IMR-90 (cell line): ENCODE measurements at regions not wholly inside any gene's neighbourhood (a gene's known extent, or its start where the extent isn't known, plus 50 kb on each side); places are given as distances from the start of the nearest gene placed in this dataset.

Experiments used
- ATAC-seq: fragments of 200-7000 bp; cut with Tn5 transposase; 2 replicates; pipeline ENCODE4 v1.9.1; 2020; ENCODE audit warnings: low read depth, mild to moderate bottlenecking, moderate library complexity
- BruUV-seq: library from RNA; stranded (reverse); fragments of 400-500 nt; replicated peaks from 2 replicates; lab custom pipeline; 2021; lab: Mats Ljungman, UMichigan
- CTCF ChIA-PET: fragments of 300-600 bp; formaldehyde crosslinking; extraction: SDS; loops from one replicate; lab custom pipeline; 2021; ENCODE audit warnings: antibody characterized with exemption; lab: Yijun Ruan, JAX
- POLR2A ChIA-PET: fragments of 300-600 bp; sonication (Branson Sonifier 250); formaldehyde crosslinking; loops from one replicate; lab custom pipeline; 2022; ENCODE audit warnings: antibody characterized with exemption; ENCODE audit not compliant: unreplicated experiment; lab: Charles Lee
- DNase-seq: peaks from one replicate; pipeline ENCODE4 v3.0.0; 2013
- H2AFZ ChIP-seq: replicated peaks from 2 replicates; pipeline ENCODE3; 2013; ENCODE audit warnings: low read length, mild to moderate bottlenecking; ENCODE audit not compliant: poor library complexity
- H2AK5ac ChIP-seq: 2 replicates; pipeline ENCODE4 v1.6.1; 2013; ENCODE audit warnings: low read depth, low read length, inconsistent platforms
- H2AK9ac ChIP-seq: replicated peaks from 2 replicates; pipeline ENCODE3; 2013; ENCODE audit warnings: mild to moderate bottlenecking, low read depth, low read length, moderate library complexity; ENCODE audit not compliant: poor library complexity
- H2BK120ac ChIP-seq: 2 replicates; pipeline ENCODE4 v1.6.1; 2013; ENCODE audit warnings: low read depth, low read length, inconsistent platforms
- H2BK15ac ChIP-seq: 3 replicates; pipeline ENCODE4 v1.6.1; 2013; ENCODE audit warnings: low read depth, low read length, inconsistent platforms
- H2BK20ac ChIP-seq: 2 replicates; pipeline ENCODE4 v1.6.1; 2013; ENCODE audit warnings: low read depth, mild to moderate bottlenecking, inconsistent platforms, low read length, moderate library complexity
- H2BK5ac ChIP-seq: 2 replicates; pipeline ENCODE4 v1.6.1; 2013; ENCODE audit warnings: mild to moderate bottlenecking, low read depth, low read length, inconsistent platforms; ENCODE audit not compliant: poor library complexity, severe bottlenecking
- H3K14ac ChIP-seq: replicated peaks from 2 replicates; pipeline ENCODE4 v1.6.1; 2013; ENCODE audit warnings: low read depth, low read length, inconsistent platforms
- H3K18ac ChIP-seq: 2 replicates; pipeline ENCODE4 v1.6.1; 2013; ENCODE audit warnings: low read depth, low read length, control low read depth
- H3K23ac ChIP-seq: 2 replicates; pipeline ENCODE4 v1.6.1; 2013; ENCODE audit warnings: low read depth, low read length, inconsistent platforms
- H3K27ac ChIP-seq: 2 replicates; pipeline ENCODE4 v1.5.1; 2013; ENCODE audit warnings: mild to moderate bottlenecking, control low read depth, low read length; ENCODE audit not compliant: insufficient read depth
- H3K27me3 ChIP-seq: 2 replicates; pipeline ENCODE4 v1.6.1; 2013; ENCODE audit warnings: low read length; ENCODE audit not compliant: control insufficient read depth, insufficient read depth
- H3K36me3 ChIP-seq: 2 replicates; pipeline ENCODE4 v1.6.1; 2013; ENCODE audit warnings: low read length, mixed read lengths; ENCODE audit not compliant: control insufficient read depth, insufficient read depth
- H3K4ac ChIP-seq: 2 replicates; pipeline ENCODE4 v1.6.1; 2013; ENCODE audit warnings: low read depth, low read length, inconsistent platforms
- H3K4me1 ChIP-seq: 2 replicates; pipeline ENCODE4 v1.6.1; 2013; ENCODE audit warnings: low read length, mixed read lengths; ENCODE audit not compliant: control insufficient read depth, insufficient read depth
- H3K4me2 ChIP-seq: 2 replicates; pipeline ENCODE4 v1.6.1; 2013; ENCODE audit warnings: low read depth, mild to moderate bottlenecking, control low read depth, low read length, moderate library complexity
- H3K4me3 ChIP-seq: 2 replicates; pipeline ENCODE4 v1.5.1; 2013; ENCODE audit warnings: low read depth, mild to moderate bottlenecking, control low read depth, low read length, moderate library complexity; ENCODE audit not compliant: insufficient read depth
- H3K56ac ChIP-seq: 2 replicates; pipeline ENCODE4 v1.6.1; 2013; ENCODE audit warnings: low read length, inconsistent platforms; ENCODE audit not compliant: insufficient read depth; ENCODE audit errors: extremely low read depth
- H3K79me1 ChIP-seq, 2 experiments: 2 replicates each; pipeline ENCODE4 v1.6.1; 2013; ENCODE audit warnings: low read length in 2 of 2, inconsistent platforms in 1 of 2, low read depth in 1 of 2
- H3K9ac ChIP-seq: 2 replicates; pipeline ENCODE4 v1.6.1; 2013; ENCODE audit warnings: low read depth, low read length, control low read depth
- H3K9me1 ChIP-seq: 2 replicates; pipeline ENCODE4 v1.6.1; 2013; ENCODE audit warnings: low read length, inconsistent platforms; ENCODE audit not compliant: insufficient read depth
- H3K9me3 ChIP-seq: 2 replicates; pipeline ENCODE4 v1.6.1; 2013; ENCODE audit warnings: low read length; ENCODE audit not compliant: control insufficient read depth, insufficient read depth
- H4K20me1 ChIP-seq: 2 replicates; pipeline ENCODE4 v1.6.1; 2013; ENCODE audit warnings: low read length, inconsistent platforms; ENCODE audit not compliant: insufficient read depth
- H4K5ac ChIP-seq: 2 replicates; pipeline ENCODE4 v1.6.1; 2013; ENCODE audit warnings: mild to moderate bottlenecking, low read depth, low read length, control low read depth
- H4K8ac ChIP-seq, 2 experiments: 2 replicates each; pipeline ENCODE4 v1.6.1; 2013; ENCODE audit warnings: low read depth in 2 of 2, low read length in 2 of 2, control low read depth in 1 of 2, inconsistent platforms in 1 of 2
- H4K91ac ChIP-seq: 2 replicates; pipeline ENCODE4 v1.6.1; 2013; ENCODE audit warnings: low read depth, low read length, inconsistent platforms; ENCODE audit not compliant: insufficient read depth
- BHLHE40 ChIP-seq: fragments of 150-350 bp; IDR thresholded peaks from 2 replicates; pipeline ENCODE4 v1.6.1; 2016; ENCODE audit warnings: mild to moderate bottlenecking, low read depth, low read length
- CEBPB ChIP-seq: IDR thresholded peaks from 2 replicates; pipeline ENCODE4 v1.6.1; 2012; ENCODE audit warnings: low read depth, low read length, improper control_type of control experiment
- CHD1 ChIP-seq: IDR thresholded peaks from 2 replicates; pipeline ENCODE4 v1.6.1; 2012; ENCODE audit warnings: low read depth, low read length, improper control_type of control experiment
- CTCF ChIP-seq: conservative IDR thresholded peaks from 2 replicates; pipeline ENCODE4 v1.5.1; 2012; ENCODE audit warnings: mild to moderate bottlenecking, low read depth, low read length, improper control_type of control experiment
- ELK1 ChIP-seq: fragments of 150-350 bp; IDR thresholded peaks from 2 replicates; pipeline ENCODE4 v1.6.1; 2016; ENCODE audit warnings: low read depth, mild to moderate bottlenecking, low read length, moderate library complexity, borderline replicate concordance
- FOS ChIP-seq: fragments of 150-350 bp; IDR thresholded peaks from 2 replicates; pipeline ENCODE4 v1.6.1; 2016; ENCODE audit warnings: low read depth, low read length
- MAFK ChIP-seq: IDR thresholded peaks from 2 replicates; pipeline ENCODE4 v1.6.1; 2012; ENCODE audit warnings: low read depth, low read length, improper control_type of control experiment
- MAZ ChIP-seq: IDR thresholded peaks from 2 replicates; pipeline ENCODE4 v1.6.1; 2012; ENCODE audit warnings: low read depth, mild to moderate bottlenecking, low read length, improper control_type of control experiment, moderate library complexity, borderline replicate concordance
- MXI1 ChIP-seq: IDR thresholded peaks from 2 replicates; pipeline ENCODE4 v1.6.1; 2012; ENCODE audit warnings: low read depth, mild to moderate bottlenecking, low read length, moderate library complexity, borderline replicate concordance
- NFE2L2 ChIP-seq: fragments of 150-350 bp; IDR thresholded peaks from 2 replicates; pipeline ENCODE4 v1.6.1; 2016; ENCODE audit warnings: low read depth, mild to moderate bottlenecking, low read length
- POLR2A ChIP-seq: IDR thresholded peaks from 2 replicates; pipeline ENCODE4 v1.6.1; 2012; ENCODE audit warnings: mild to moderate bottlenecking, low read depth, low read length
- RAD21 ChIP-seq: IDR thresholded peaks from 2 replicates; pipeline ENCODE4 v1.6.1; 2012; ENCODE audit warnings: low read length, improper control_type of control experiment
- RCOR1 ChIP-seq: IDR thresholded peaks from 2 replicates; pipeline ENCODE4 v1.6.1; 2012; ENCODE audit warnings: mild to moderate bottlenecking, low read length, improper control_type of control experiment; ENCODE audit not compliant: insufficient replicate concordance
- RFX5 ChIP-seq: IDR thresholded peaks from 2 replicates; pipeline ENCODE4 v1.8.0; 2012; ENCODE audit warnings: low read depth, mild to moderate bottlenecking, low read length, moderate library complexity
- SMC3 ChIP-seq: fragments of 150-350 bp; IDR thresholded peaks from 2 replicates; pipeline ENCODE4 v1.6.1; 2016; ENCODE audit warnings: low read depth, mild to moderate bottlenecking, antibody characterized with exemption, low read length, moderate library complexity
- WGBS, 2 experiments: methylation state at CpG; one replicate each; pipeline versions ENCODE4 v1.1.5 to v1.1.7; 2013; ENCODE audit warnings: missing lambda C conversion rate in 2 of 2; ENCODE audit not compliant: insufficient read length in 1 of 2; ENCODE audit errors: extremely low coverage in 2 of 2; 5-methylcytosine and 5-hydroxymethylcytosine counted together
- dilution Hi-C: fragments of 300-500 bp; cut with HindIII; formaldehyde crosslinking; loops from one replicate; pipeline ENCODE4 v1.14.3; 2018; ENCODE audit warnings: low sequenced_read_pairs; ENCODE audit not compliant: unreplicated experiment
- in situ Hi-C: fragments of 300-500 bp; cut with MboI; formaldehyde crosslinking; loops from 3 replicates; pipeline ENCODE4 v1.14.3; 2019; ENCODE audit warnings: low sequenced_read_pairs, inconsistent platforms, mixed read lengths
- intact Hi-C: fragments of 100-400 bp; cut with micrococcal nuclease; formaldehyde crosslinking; loops from 2 replicates; pipeline ENCODE4 v1.10.0; 2022
- TF ChIP-seq, protein P1 (sequence below): fragments of 150-350 bp; IDR thresholded peaks from 2 replicates; pipeline ENCODE4 v1.6.1; 2017; ENCODE audit warnings: mild to moderate bottlenecking, antibody characterized with exemption, low read length, low read depth

DNA sequence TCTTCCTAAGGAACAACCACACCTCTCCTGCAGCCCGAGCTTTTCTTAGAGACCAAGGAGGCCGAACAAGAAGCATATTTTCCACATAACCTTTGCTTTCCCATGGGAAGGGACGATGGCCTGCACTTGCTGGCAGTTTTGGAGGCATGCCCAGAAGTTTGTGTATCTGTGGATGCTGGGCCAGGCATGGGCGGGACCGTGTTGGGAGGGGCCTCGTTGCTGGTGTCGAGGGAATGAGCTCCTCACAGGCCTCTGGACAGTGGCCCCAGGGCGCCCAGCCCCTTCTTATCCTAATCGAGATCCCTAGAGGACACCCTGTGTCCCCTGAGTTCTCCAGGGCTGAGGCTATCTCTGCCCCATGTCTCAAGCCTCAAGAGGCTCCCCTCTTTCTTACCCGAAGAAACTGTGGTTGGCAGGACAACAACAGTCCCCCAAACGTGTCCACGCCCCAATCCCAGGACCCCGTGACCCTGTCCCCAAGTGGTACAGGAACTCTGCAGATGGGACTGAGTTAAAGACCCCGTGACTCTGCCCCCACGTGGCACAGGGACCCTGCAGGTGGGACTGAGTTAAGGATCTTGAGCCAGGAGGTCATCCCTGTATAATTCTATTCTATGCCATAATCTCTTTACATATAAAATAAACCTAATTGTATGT, 99.5 kb upstream of the BHLHE23 start:
- in situ Hi-C loops: no loop called here
- Histone ChIP-seq H3K36me3 (no peaks in the 10 kb centered on the region), H3K4me2 (no peak overlapping the region), H4K91ac (no peak overlapping the region), H2BK15ac (no peak overlapping the region), H2AFZ (no peak overlapping the region), H3K9me3 (peaks cover 2% of the 10 kb centered on the region; the same call in 1 of the 2 replicates), H3K9me1 (no peaks in the 10 kb centered on the region), H2BK20ac (no peak overlapping the region), H3K23ac (no peak overlapping the region), H3K4me3 (no peak overlapping the region), H3K4ac (no peak overlapping the region), H4K8ac (no peak overlapping the region), H2AK5ac (no peak overlapping the region), H3K9ac (no peak overlapping the region), H3K27ac (no peak overlapping the region), H3K14ac (no peak overlapping the region), H3K79me1 (no peaks in the 10 kb centered on the region), H2BK120ac (no peak overlapping the region), H3K4me1 (peaks cover 4% of the 10 kb centered on the region; the same call in 1 of the 2 replicates), H2BK5ac (no peak overlapping the region), H3K56ac (no peak overlapping the region), H2AK9ac (no peak overlapping the region), H4K20me1 (no peaks in the 10 kb centered on the region; the same call in 1 of the 2 replicates), H3K27me3 (peaks cover under 1% of the 10 kb centered on the region; the same call in 1 of the 2 replicates), H4K5ac (no peak overlapping the region), H3K18ac (no peak overlapping the region)
- ATAC-seq (peak; percentile 47), DNase-seq (peak; percentile 4)
- CTCF ChIA-PET: no interaction called here
- intact Hi-C loops: no loop called here
- no peak for TF ChIP-seq FOS
- TF ChIP-seq MXI1: no peak
- TF ChIP-seq MAFK: no peak
- TF ChIP-seq RAD21: no peak
- TF ChIP-seq CHD1: no peak
- TF ChIP-seq, protein P1, sequence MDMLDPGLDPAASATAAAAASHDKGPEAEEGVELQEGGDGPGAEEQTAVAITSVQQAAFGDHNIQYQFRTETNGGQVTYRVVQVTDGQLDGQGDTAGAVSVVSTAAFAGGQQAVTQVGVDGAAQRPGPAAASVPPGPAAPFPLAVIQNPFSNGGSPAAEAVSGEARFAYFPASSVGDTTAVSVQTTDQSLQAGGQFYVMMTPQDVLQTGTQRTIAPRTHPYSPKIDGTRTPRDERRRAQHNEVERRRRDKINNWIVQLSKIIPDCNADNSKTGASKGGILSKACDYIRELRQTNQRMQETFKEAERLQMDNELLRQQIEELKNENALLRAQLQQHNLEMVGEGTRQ: no peak
- TF ChIP-seq SMC3: no peak
- no peak for TF ChIP-seq BHLHE40
- TF ChIP-seq RCOR1: no peak
- TF ChIP-seq NFE2L2: no peak
- TF ChIP-seq POLR2A: no peak
- no peak for TF ChIP-seq MAZ
- TF ChIP-seq CEBPB: no peak
- no peak for TF ChIP-seq CTCF
- no peak for TF ChIP-seq ELK1
- no peak for TF ChIP-seq RFX5
- POLR2A ChIA-PET: no interaction called here
- dilution Hi-C loops: no loop called here
- WGBS, 2 experiments: 43% methylated on average over 3 of the region's 15 CpGs; no CpG with 5 or more reads in 1 of the 2 experiments
- no TSS peak for BruUV-seq
